G401 (cell line): ENCODE measurements at regions not wholly inside any gene's neighbourhood (a gene's known extent, or its start where the extent isn't known, plus 50 kb on each side); places are given as distances from the start of the nearest gene placed in this dataset.
"Not testable (repeated sequence)": the region's sequence is repeated elsewhere in the genome, so short reads cannot be mapped to it uniquely, and the experiment has no call there.

Source experiments
- DNase-seq: peaks from one replicate; pipeline ENCODE4 v3.0.0-alpha.2; 2015; ENCODE audit warnings: low spot score
- in situ Hi-C: cut with HindIII; loops from 2 replicates; pipeline ENCODE4 v1.10.0; 2016; ENCODE audit warnings: low sequenced_read_pairs, mixed read lengths

- no peak for DNase-seq
- in situ Hi-C loops = no loop called here
These were observed 473.9 kb upstream of the CYLC2 start for GRCh38 chr9:102521097-102521755.

GRCh38 chr9:102519423-102519822, 475.7 kb upstream of the CYLC2 start:
- in situ Hi-C loops = no loop called here
- no peak for DNase-seq

- no peak for DNase-seq
- in situ Hi-C loops = no loop called here
These were observed 476.8 kb upstream of the CYLC2 start for GRCh38 chr9:102518324-102518723.

GRCh38 chr9:102514541-102514940, 480.6 kb upstream of the CYLC2 start:
- DNase-seq = no peak
- in situ Hi-C loops = no loop called here

- no peak for DNase-seq
- in situ Hi-C loops = no loop called here
These were observed 488.0 kb upstream of the CYLC2 start for GRCh38 chr9:102507044-102507687.

GRCh38 chr9:102506406-102506805, 488.7 kb upstream of the CYLC2 start:
- in situ Hi-C loops = no loop called here
- no peak for DNase-seq

GRCh38 chr9:102499468-102499867, 495.7 kb upstream of the CYLC2 start:
- in situ Hi-C loops = no loop called here

GRCh38 chr9:102497709-102498108, 497.4 kb upstream of the CYLC2 start:
- DNase-seq = no peak

More at GRCh38 chr9:102499468-102499867, 495.7 kb upstream of the CYLC2 start:
- DNase-seq = no peak

GRCh38 chr9:102486976-102487375, 508.2 kb upstream of the CYLC2 start:
- in situ Hi-C loops, DNase-seq: not testable (repeated sequence)

More at GRCh38 chr9:102497709-102498108, 497.4 kb upstream of the CYLC2 start:
- in situ Hi-C loops = no loop called here

- peak; percentile 10 for DNase-seq
- in situ Hi-C loops = no loop called here
These were observed 511.5 kb upstream of the CYLC2 start for GRCh38 chr9:102483651-102484050.

GRCh38 chr9:102482776-102483175, 512.4 kb upstream of the CYLC2 start:
- in situ Hi-C loops = no loop called here
- DNase-seq = no peak

- no peak for DNase-seq
- in situ Hi-C loops = no loop called here
These were observed 515.9 kb upstream of the CYLC2 start for GRCh38 chr9:102479191-102479590.

GRCh38 chr9:102474357-102474756, 520.8 kb upstream of the CYLC2 start:
- DNase-seq = no peak
- in situ Hi-C loops = no loop called here

- in situ Hi-C loops = not testable (repeated sequence)
These were observed 525.7 kb upstream of the CYLC2 start for GRCh38 chr9:102469430-102469829.

GRCh38 chr9:102461156-102461819, 533.8 kb upstream of the CYLC2 start:
- DNase-seq = no peak
- in situ Hi-C loops = no loop called here

More at GRCh38 chr9:102469430-102469829, 525.7 kb upstream of the CYLC2 start:
- DNase-seq = not testable (repeated sequence)

GRCh38 chr9:102459828-102460227, 535.3 kb upstream of the CYLC2 start:
- in situ Hi-C loops = no loop called here
- DNase-seq = no peak

- in situ Hi-C loops = no loop called here
- DNase-seq = no peak
These were observed 538.6 kb upstream of the CYLC2 start for GRCh38 chr9:102456562-102456961.

- DNase-seq = no peak
- in situ Hi-C loops = no loop called here
These were observed 549.2 kb upstream of the CYLC2 start for GRCh38 chr9:102445906-102446305.

- DNase-seq = no peak
- in situ Hi-C loops = no loop called here
These were observed 549.9 kb upstream of the CYLC2 start for GRCh38 chr9:102445181-102445747.

GRCh38 chr9:102439583-102439982, 555.5 kb upstream of the CYLC2 start:
- no peak for DNase-seq
- in situ Hi-C loops = no loop called here
